ENCODE measurements at regions not wholly inside any gene's neighbourhood (a gene's known extent, or its start where the extent isn't known, plus 50 kb on each side); places are given as distances from the start of the nearest gene placed in this dataset.

DNA sequence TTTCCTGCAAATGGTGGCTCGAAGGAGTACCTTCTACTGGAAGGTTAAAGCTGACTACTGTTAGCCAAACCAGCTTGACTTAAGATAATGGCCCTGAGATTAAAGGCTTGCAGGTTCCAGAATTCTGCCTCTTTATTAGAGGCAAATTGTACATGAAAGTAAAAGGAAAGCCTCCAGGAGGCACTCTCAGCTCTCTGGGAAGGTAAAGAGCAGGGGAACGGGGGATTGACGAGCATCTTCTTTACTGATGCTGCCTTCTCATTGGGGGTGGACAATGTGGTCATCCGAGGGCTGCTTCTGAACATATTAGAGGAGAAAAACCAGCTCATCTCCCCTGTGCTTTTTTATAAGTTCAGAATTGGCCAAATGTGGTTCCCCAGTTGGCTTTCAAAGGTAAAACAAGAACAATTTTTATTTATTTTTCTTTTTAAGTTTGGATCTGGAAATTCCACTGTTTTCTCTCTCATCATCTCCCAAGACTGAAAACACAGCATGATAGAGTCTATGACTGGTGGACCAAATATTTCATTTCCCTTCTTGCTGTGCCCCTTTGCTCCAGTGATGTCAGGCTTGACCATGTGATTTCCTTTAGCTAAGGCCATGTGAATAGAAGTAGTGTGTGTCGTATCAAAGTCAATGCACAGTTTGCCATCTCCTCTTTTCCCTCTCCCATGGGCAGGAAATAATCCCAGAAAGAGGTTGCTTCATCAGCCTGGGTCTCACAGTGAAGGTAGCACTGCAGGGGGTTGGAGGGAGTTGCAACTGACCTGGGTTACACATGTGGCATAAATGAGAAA lies 292.7 kb downstream of the PRDM2 start:
- no peaks in the 10 kb centered on the region for H3K9me1 ChIP-seq (replicated peaks; ENCODE audit: control insufficient read depth, extremely low read depth, insufficient read depth, low read length)
- H3K27me3 ChIP-seq (ENCODE audit: control insufficient read depth in 2 of 2, insufficient read depth in 2 of 2, low read length in 2 of 2), result no peaks in the 10 kb centered on the region
- no peak overlapping the region for H2AFZ ChIP-seq (ENCODE audit: low read depth, low read length)
- DNase-seq (ENCODE audit: low read depth, low spot score), result no peak
- FAIRE-seq, result no peak
- H3K9ac ChIP-seq (replicated peaks; ENCODE audit: extremely low read depth, insufficient read depth, low read length), result no peak overlapping the region
- intact Hi-C loops (cut with micrococcal nuclease) (no loop called here), dilution Hi-C loops (cut with MboI; ENCODE audit: extremely low pct_ligation_motif_present, low sequenced_read_pairs) (no loop called here)
- no peaks in the 10 kb centered on the region for H3K36me3 ChIP-seq (ENCODE audit: control insufficient read depth in 2 of 2, extremely low read depth in 1 of 2, insufficient read depth in 2 of 2, low read length in 2 of 2)
- POLR2A ChIA-PET, result no interaction called here
- no peaks in the 10 kb centered on the region for H3K4me1 ChIP-seq (ENCODE audit: control insufficient read depth, extremely low read depth, insufficient read depth, low read length)
- BruUV-seq (replicated peaks), result no TSS peak
- H3K9me3 ChIP-seq (replicated peaks; ENCODE audit: control insufficient read depth, insufficient read depth, low read length), result peaks cover 4% of the 10 kb centered on the region
- H3K4me2 ChIP-seq (ENCODE audit: insufficient read depth, low read length), result no peak overlapping the region
- CTCF ChIA-PET, result no interaction called here
- H4K20me1 ChIP-seq (replicated peaks; ENCODE audit: control insufficient read depth, extremely low read depth, insufficient read depth, low read length), result no peaks in the 10 kb centered on the region
- TF ChIP-seq, protein P1, sequence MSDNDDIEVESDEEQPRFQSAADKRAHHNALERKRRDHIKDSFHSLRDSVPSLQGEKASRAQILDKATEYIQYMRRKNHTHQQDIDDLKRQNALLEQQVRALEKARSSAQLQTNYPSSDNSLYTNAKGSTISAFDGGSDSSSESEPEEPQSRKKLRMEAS (IDR thresholded peaks at IDR 0.05; ENCODE audit: insufficient read depth, insufficient read length), result no peak
- no peak for TF ChIP-seq GATA2 (IDR thresholded peaks at IDR 0.05; ENCODE audit: insufficient read depth, insufficient read length, low read depth, low read length)
- no peak for TF ChIP-seq MYC (IDR thresholded peaks at IDR 0.05; ENCODE audit: low read depth, low read length)
- TF ChIP-seq POLR2A (IDR thresholded peaks at IDR 0.05; ENCODE audit: low read depth, low read length), result no peak
- TF ChIP-seq CTCF (IDR thresholded peaks at IDR 0.05; ENCODE audit: extremely low read depth in 1 of 2, insufficient read depth in 1 of 2, low read depth in 1 of 2, low read length in 2 of 2), result no peak
- no peak for TF ChIP-seq JUN (IDR thresholded peaks at IDR 0.05; ENCODE audit: borderline replicate concordance, insufficient read depth, insufficient read length, low read depth)
- no peak for TF ChIP-seq EZH2 (IDR thresholded peaks at IDR 0.05; ENCODE audit: borderline replicate concordance, low read depth, low read length, severe bottlenecking)
- no peak for TF ChIP-seq POLR2AphosphoS5 (IDR thresholded peaks at IDR 0.05; ENCODE audit: insufficient read depth, low read depth, low read length)
- no peak for TF ChIP-seq FOS (IDR thresholded peaks at IDR 0.05; ENCODE audit: borderline replicate concordance, insufficient read depth, low read length)
- no peaks in the 10 kb centered on the region for H3K79me2 ChIP-seq (ENCODE audit: control insufficient read depth, insufficient read depth, low read length)
- H3K4me3 ChIP-seq (replicated peaks in 1 of 3; ENCODE audit: insufficient read depth in 1 of 3, low read depth in 1 of 3, low read length in 3 of 3), result no peak overlapping the region
- H3K27ac ChIP-seq (ENCODE audit: insufficient read depth, low read depth, low read length), result no peak overlapping the region
